ENCODE measurements at regions not wholly inside any gene's neighbourhood (a gene's known extent, or its start where the extent isn't known, plus 50 kb on each side); places are given as distances from the start of the nearest gene placed in this dataset.

DNA sequence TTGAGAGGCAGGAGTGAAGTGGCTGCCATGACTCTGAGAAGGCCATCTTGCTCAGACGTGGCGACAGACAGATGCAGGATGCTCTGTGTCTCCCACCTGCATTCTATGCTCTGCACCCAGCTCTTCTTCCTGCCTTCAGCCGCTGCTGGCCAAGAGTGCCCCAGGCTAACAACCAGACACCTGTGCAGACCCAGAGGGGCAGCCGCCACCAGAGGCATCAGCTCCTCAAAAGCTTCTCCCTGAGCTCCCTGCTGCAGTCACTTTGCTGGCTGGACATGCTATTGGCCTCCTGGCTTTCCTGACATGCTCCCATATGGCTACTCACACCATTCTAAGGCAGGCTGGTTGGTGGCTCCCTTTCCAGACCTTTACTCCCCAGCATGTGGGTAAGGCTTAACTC, 70.6 kb upstream of the GRB10 start:
- no peak for TF ChIP-seq EZH2 (optimal IDR thresholded peaks at IDR 0.05; ENCODE audit: low read depth, low read length)
- TF ChIP-seq, protein P1, sequence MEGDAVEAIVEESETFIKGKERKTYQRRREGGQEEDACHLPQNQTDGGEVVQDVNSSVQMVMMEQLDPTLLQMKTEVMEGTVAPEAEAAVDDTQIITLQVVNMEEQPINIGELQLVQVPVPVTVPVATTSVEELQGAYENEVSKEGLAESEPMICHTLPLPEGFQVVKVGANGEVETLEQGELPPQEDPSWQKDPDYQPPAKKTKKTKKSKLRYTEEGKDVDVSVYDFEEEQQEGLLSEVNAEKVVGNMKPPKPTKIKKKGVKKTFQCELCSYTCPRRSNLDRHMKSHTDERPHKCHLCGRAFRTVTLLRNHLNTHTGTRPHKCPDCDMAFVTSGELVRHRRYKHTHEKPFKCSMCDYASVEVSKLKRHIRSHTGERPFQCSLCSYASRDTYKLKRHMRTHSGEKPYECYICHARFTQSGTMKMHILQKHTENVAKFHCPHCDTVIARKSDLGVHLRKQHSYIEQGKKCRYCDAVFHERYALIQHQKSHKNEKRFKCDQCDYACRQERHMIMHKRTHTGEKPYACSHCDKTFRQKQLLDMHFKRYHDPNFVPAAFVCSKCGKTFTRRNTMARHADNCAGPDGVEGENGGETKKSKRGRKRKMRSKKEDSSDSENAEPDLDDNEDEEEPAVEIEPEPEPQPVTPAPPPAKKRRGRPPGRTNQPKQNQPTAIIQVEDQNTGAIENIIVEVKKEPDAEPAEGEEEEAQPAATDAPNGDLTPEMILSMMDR (IDR thresholded peaks at IDR 0.05; ENCODE audit: low read length): no peak
- TF ChIP-seq EZH2phosphoT487 (IDR thresholded peaks at IDR 0.05; ENCODE audit: low read length): no peak
- no peak for DNase-seq
- Histone ChIP-seq H4K20me1 (ENCODE audit: insufficient read depth, low read length) (no peaks in the 10 kb centered on the region), H3K4me2 (ENCODE audit: low read depth, low read length) (no peak overlapping the region), H3F3A (ENCODE audit: insufficient read depth, low read length) (no peaks in the 10 kb centered on the region), H3K36me3 (replicated peaks; ENCODE audit: insufficient read depth, low read length) (no peaks in the 10 kb centered on the region), H3K4me1 (ENCODE audit: low read length) (no peaks in the 10 kb centered on the region), H3K9ac (ENCODE audit: low read length) (no peak overlapping the region), H3K79me2 (ENCODE audit: low read length) (no peaks in the 10 kb centered on the region), H3K27me3 (replicated peaks; ENCODE audit: insufficient read depth, low read length) (no peaks in the 10 kb centered on the region), H3K4me3 (ENCODE audit: low read length) (no peak overlapping the region), H3K27ac (ENCODE audit: low read length) (no peak overlapping the region), H3K9me2 (replicated peaks; ENCODE audit: insufficient read depth, low read length) (no peaks in the 10 kb centered on the region), H3K9me3 (replicated peaks; ENCODE audit: insufficient read depth, low read length) (no peaks in the 10 kb centered on the region), H2AFZ (ENCODE audit: low read length) (no peak overlapping the region)

DNA sequence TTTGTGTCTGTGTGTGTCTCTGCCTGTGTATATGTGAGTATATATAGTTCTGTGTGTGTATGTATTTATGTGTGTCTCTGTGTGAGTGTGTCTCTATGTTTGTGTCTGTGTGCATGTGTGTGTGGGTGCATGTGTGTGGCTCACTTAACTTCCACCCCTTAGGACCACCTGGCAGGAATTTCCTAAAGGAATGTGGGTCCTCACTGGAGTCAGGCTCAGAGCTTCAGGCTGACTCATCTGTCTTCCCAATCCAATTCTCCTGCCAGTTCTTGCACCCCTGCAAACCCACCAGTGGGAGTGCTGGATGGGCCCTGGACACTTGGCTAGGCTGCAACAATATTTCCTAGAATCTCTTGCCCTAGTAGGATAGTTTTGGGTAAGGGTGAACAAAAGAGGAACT, 70.2 kb upstream of the GRB10 start:
- Histone ChIP-seq H3K4me1 (ENCODE audit: low read length) (no peaks in the 10 kb centered on the region), H2AFZ (ENCODE audit: low read length) (no peak overlapping the region), H3K4me3 (ENCODE audit: low read length) (no peak overlapping the region), H3K9me2 (replicated peaks; ENCODE audit: insufficient read depth, low read length) (no peaks in the 10 kb centered on the region), H3K36me3 (replicated peaks; ENCODE audit: insufficient read depth, low read length) (no peaks in the 10 kb centered on the region), H3K79me2 (ENCODE audit: low read length) (no peaks in the 10 kb centered on the region), H3K4me2 (ENCODE audit: low read depth, low read length) (no peak overlapping the region), H3K27ac (ENCODE audit: low read length) (no peak overlapping the region), H3F3A (ENCODE audit: insufficient read depth, low read length) (no peaks in the 10 kb centered on the region), H3K9ac (ENCODE audit: low read length) (no peak overlapping the region), H3K9me3 (replicated peaks; ENCODE audit: insufficient read depth, low read length) (no peaks in the 10 kb centered on the region), H3K27me3 (replicated peaks; ENCODE audit: insufficient read depth, low read length) (no peaks in the 10 kb centered on the region), H4K20me1 (ENCODE audit: insufficient read depth, low read length) (no peaks in the 10 kb centered on the region)
- no peak for DNase-seq
- TF ChIP-seq, protein P1 (IDR thresholded peaks at IDR 0.05; ENCODE audit: low read length): no peak
- TF ChIP-seq EZH2phosphoT487 (IDR thresholded peaks at IDR 0.05; ENCODE audit: low read length): no peak
- TF ChIP-seq EZH2 (optimal IDR thresholded peaks at IDR 0.05; ENCODE audit: low read depth, low read length): no peak

DNA sequence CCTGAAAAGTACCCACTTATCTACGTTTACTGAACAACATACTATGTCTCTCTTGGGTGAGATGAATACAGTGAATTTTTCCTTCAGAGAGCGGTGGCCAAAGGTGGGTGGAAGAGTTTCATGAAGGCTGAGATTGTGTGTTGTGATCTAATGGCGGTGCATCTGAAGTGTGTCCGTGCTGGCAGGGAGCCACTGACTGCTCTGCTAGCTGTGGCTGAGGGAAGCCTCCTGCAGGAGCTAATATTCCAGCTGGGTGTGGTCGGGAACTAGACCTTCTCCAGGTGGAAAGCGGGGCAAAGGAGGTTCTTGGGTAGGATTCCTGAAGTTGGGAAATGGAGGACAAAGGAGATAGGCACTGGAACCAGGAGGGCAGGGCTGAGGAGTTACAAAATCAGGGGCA, 69.2 kb upstream of the GRB10 start:
- no peak for DNase-seq
- no peaks in the 10 kb centered on the region for H4K20me1 ChIP-seq (ENCODE audit: insufficient read depth, low read length)
- H3K4me1 ChIP-seq (ENCODE audit: low read length): no peaks in the 10 kb centered on the region
- no peaks in the 10 kb centered on the region for H3F3A ChIP-seq (ENCODE audit: insufficient read depth, low read length)
- H3K27ac ChIP-seq (ENCODE audit: low read length): no peak overlapping the region
- H3K36me3 ChIP-seq (replicated peaks; ENCODE audit: insufficient read depth, low read length): no peaks in the 10 kb centered on the region
- H3K4me3 ChIP-seq (ENCODE audit: low read length): no peak overlapping the region
- TF ChIP-seq, protein P1 (IDR thresholded peaks at IDR 0.05; ENCODE audit: low read length): no peak
- no peak for TF ChIP-seq EZH2phosphoT487 (IDR thresholded peaks at IDR 0.05; ENCODE audit: low read length)
- TF ChIP-seq EZH2 (optimal IDR thresholded peaks at IDR 0.05; ENCODE audit: low read depth, low read length): no peak
- H3K4me2 ChIP-seq (ENCODE audit: low read depth, low read length): no peak overlapping the region
- no peaks in the 10 kb centered on the region for H3K79me2 ChIP-seq (ENCODE audit: low read length)
- no peak overlapping the region for H3K9ac ChIP-seq (ENCODE audit: low read length)
- no peaks in the 10 kb centered on the region for H3K9me2 ChIP-seq (replicated peaks; ENCODE audit: insufficient read depth, low read length)
- H2AFZ ChIP-seq (ENCODE audit: low read length): no peak overlapping the region
- no peaks in the 10 kb centered on the region for H3K27me3 ChIP-seq (replicated peaks; ENCODE audit: insufficient read depth, low read length)
- H3K9me3 ChIP-seq (replicated peaks; ENCODE audit: insufficient read depth, low read length): no peaks in the 10 kb centered on the region

All from MM.1S (cell line).